HG03025 (cell line): ENCODE measurements at regions not wholly inside any gene's neighbourhood (a gene's known extent, or its start where the extent isn't known, plus 50 kb on each side); places are given as distances from the start of the nearest gene placed in this dataset.

Experiments
- ATAC-seq: cut with Tn5 transposase; IDR thresholded peaks from one replicate; pipeline ENCODE4 v1.9.1; 2021; ENCODE audit warnings: mild to moderate bottlenecking, moderate library complexity; ENCODE audit not compliant: unreplicated experiment, low FRiP score

- ATAC-seq: no peak
Observed at GRCh38 chr14:61193476-61193875, 87.7 kb downstream of the TMEM30B start.

- ATAC-seq: no peak
Observed at GRCh38 chr14:61192989-61193388, 88.1 kb downstream of the TMEM30B start.

- ATAC-seq: no peak
Observed at GRCh38 chr14:61191733-61192132, 89.4 kb downstream of the TMEM30B start.

- no peak for ATAC-seq
Observed at GRCh38 chr14:61190341-61190740, 90.8 kb downstream of the TMEM30B start.

GRCh38 chr14:61188978-61189808 is 91.9 kb downstream of the TMEM30B start:
- peak; percentile 77 for ATAC-seq

GRCh38 chr14:61188196-61188595 is 92.9 kb downstream of the TMEM30B start:
- ATAC-seq: no peak

GRCh38 chr14:61187196-61187905 is 93.8 kb downstream of the TMEM30B start:
- no peak for ATAC-seq

GRCh38 chr14:61186341-61187195 is 94.6 kb downstream of the TMEM30B start:
- no peak for ATAC-seq

- ATAC-seq: no peak
Observed at GRCh38 chr14:61185534-61185933, 95.6 kb downstream of the TMEM30B start.

- ATAC-seq: no peak
Observed at GRCh38 chr14:61184112-61184511, 97.0 kb downstream of the TMEM30B start.

- ATAC-seq: no peak
Observed at GRCh38 chr14:61183196-61183885, 97.8 kb downstream of the TMEM30B start.

GRCh38 chr14:61179796-61180398 is 101.2 kb downstream of the TMEM30B start:
- ATAC-seq: no peak

GRCh38 chr14:61179061-61179690 is 102.0 kb downstream of the TMEM30B start:
- ATAC-seq: no peak

- ATAC-seq: no peak
Observed at GRCh38 chr14:61178226-61179060, 102.7 kb downstream of the TMEM30B start.

GRCh38 chr14:61177279-61178225 is 103.6 kb downstream of the TMEM30B start:
- ATAC-seq: no peak

- no peak for ATAC-seq
Observed at GRCh38 chr14:61176686-61177085, 104.5 kb downstream of the TMEM30B start.

GRCh38 chr14:61174987-61175386 is 106.2 kb downstream of the TMEM30B start:
- no peak for ATAC-seq
